T-helper 9 cell (primary cell): ENCODE measurements at regions not wholly inside any gene's neighbourhood (a gene's known extent, or its start where the extent isn't known, plus 50 kb on each side); places are given as distances from the start of the nearest gene placed in this dataset.

Source experiments
- DNase-seq: peaks from one replicate; pipeline ENCODE4 v3.0.0-alpha.2; 2020

- DNase-seq: peak; percentile 2
Observed at GRCh38 chr18:45384137-45384961, 230.9 kb upstream of the SLC14A2 start.

- no peak for DNase-seq
Observed at GRCh38 chr18:45384962-45385315, 230.3 kb upstream of the SLC14A2 start.

- no peak for DNase-seq
Observed at GRCh38 chr18:45386041-45386655, 229.1 kb upstream of the SLC14A2 start.

DNA sequence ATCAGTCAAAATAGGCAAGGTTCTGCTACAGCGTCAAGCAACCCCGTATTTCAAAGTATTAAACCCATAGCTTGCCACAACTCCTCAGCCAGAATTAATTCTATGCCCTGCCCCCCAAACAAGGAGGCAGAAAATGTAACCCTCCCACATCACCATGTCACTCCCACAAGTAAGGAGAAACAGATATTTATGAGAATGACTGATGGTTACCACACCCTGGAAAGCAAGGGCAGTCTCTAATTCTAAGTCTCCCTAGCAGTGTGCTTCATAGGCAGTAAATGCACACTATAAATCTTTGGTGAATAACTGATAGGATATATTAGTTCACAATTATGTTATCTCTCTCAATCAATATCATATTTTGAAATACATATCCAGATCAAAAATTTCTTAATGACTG, 228.0 kb upstream of the SLC14A2 start:
- DNase-seq: no peak

GRCh38 chr18:45398448-45398847, 216.8 kb upstream of the SLC14A2 start:
- DNase-seq: no peak

GRCh38 chr18:45399146-45399545, 216.1 kb upstream of the SLC14A2 start:
- DNase-seq: no peak

DNA sequence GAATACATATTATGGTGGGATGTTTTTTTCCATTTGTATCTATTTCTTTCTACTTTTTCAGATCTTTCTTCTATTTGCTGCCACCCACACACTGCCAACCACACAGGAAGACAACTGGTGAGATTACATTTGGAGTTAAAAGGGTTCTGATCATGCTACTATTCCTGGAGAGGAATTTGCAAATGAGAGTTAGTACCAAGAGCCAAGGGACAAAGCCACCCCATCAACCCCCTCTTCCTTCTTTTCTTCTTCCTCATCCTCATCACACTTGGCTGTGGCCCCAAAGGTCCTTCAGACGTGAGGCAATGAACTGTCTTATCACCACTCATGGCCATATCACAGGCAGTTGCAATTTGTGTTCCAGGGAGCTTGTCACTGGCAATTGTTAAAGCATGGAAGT, 215.6 kb upstream of the SLC14A2 start:
- DNase-seq: no peak

- no peak for DNase-seq
Observed at GRCh38 chr18:45402485-45403056, 212.7 kb upstream of the SLC14A2 start.

DNA sequence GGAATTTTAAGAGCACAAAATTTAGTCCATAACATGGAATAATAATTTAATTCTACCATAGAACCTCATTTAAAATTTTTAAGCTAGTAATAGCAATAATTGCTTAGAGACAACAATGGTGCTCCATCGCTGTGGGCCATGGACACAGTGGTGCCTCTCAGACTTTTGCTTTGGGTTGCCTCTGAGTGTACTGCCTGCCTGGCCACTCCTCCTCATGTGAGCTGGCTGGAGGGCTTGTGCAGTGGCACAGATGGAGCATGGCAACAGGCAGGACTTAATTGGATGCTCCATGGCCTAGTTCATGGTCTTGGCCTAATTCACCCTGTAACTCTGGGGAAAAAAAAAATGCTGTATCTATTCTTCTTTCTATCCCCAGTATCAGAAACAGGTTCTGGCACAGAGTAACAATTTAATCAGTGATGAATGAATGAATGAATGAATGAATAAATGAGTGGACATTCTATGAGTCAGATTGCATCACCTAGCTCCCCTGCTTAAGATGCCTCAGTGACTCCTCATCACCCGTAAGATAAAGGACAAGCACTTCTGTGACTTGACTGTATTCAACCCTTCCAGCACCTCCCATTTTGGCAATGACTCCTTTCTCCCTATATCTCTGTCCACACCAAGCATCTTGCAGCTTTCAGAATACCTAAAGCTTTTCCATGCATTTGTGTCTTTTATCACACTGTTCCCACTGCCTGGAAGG, 211.8 kb upstream of the SLC14A2 start:
- DNase-seq: no peak

GRCh38 chr18:45408218-45408617, 207.1 kb upstream of the SLC14A2 start:
- DNase-seq: no peak

- DNase-seq: no peak
Observed at GRCh38 chr18:45409971-45410370, 205.3 kb upstream of the SLC14A2 start.

GRCh38 chr18:45412577-45412976, 202.7 kb upstream of the SLC14A2 start:
- DNase-seq: no peak

GRCh38 chr18:45413180-45413836, 202.0 kb upstream of the SLC14A2 start:
- DNase-seq: no peak

- no peak for DNase-seq
Observed at GRCh38 chr18:45415614-45416013, 199.7 kb upstream of the SLC14A2 start.

GRCh38 chr18:45416168-45416567, 199.1 kb upstream of the SLC14A2 start:
- DNase-seq: no peak

DNA sequence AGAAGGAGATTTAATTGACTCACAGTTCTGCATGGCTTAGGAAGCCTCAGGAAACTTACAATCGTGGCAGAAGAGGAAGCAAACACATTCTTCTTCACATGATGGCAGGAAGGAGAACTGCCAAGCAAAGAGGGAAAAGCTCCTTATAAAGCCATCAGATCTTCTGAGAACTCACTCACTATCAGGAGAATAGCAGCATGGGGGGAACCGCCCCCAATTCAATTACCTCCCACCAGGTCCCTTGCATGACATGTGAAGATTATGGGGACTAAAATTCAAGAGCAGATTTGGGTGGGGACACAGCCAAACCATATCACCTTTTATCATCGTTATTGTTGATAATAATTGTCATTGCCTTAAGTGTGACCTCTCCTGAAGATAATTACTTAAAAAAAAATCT, 197.9 kb upstream of the SLC14A2 start:
- DNase-seq: no peak

DNA sequence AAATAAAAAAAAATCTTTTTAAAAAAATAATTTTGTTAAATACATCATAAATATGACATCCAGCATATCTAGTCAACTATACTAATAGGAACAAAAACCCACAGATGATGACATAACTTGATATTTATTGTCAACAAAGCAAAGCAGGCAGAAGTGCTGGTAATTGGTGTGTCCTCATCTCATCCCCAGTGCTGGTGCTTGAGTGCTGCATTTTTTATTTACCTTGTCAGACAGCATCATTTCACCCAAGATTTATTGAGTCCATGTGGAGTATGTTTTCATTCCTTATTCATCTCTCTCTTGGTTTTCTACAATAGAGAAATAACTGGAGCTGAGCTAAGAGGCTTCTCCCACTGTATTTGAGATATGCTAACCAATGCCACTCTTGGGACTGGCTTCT, 191.6 kb upstream of the SLC14A2 start:
- no peak for DNase-seq

- DNase-seq: no peak
Observed at GRCh38 chr18:45430041-45430440, 185.2 kb upstream of the SLC14A2 start.

DNA sequence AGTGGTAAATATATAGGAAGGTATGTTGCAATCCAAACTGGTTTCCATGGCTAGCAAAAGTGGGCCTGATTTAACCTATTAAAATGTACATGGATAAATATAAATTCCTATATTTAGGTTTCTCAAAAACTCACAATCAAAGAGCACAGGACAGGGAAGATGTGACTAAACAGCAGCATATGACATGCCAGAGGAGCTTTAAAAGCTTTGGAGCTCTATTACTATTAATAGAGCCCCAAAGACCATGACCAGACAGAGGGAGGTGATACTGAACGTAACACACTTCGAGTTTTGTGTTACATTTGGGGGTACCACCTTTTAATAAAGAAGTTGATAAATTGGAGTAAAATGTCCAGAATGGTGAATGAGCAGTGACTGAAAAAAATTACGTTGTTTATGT, 179.5 kb upstream of the SLC14A2 start:
- no peak for DNase-seq

- no peak for DNase-seq
Observed at GRCh38 chr18:45437366-45437765, 177.9 kb upstream of the SLC14A2 start.

- no peak for DNase-seq
Observed at GRCh38 chr18:45439851-45440645, 175.2 kb upstream of the SLC14A2 start.
